ENCODE measurements at regions not wholly inside any gene's neighbourhood (a gene's known extent, or its start where the extent isn't known, plus 50 kb on each side); places are given as distances from the start of the nearest gene placed in this dataset.

DNA sequence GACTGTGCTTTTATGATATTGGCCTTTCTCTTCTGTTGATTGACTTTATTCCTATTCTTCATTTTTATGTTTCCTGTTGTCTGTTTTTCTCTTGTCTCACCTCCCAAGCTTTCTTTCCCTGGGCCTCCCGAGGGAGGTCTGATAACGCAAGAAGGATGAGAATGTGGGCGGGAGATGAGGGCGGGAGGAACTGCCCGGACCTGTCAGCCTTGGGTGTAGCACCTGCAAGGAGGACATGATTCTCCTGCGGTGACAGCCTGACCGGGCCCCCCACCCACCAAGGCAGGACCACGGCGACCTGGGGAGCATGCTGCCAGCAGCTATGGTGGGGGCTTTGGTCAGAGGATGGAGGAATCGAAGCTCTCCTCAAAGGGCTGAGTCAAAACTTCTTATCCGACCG lies 86.9 kb downstream of the PLEKHG1 start:
- Mint-ChIP-seq H3K4me1 (ENCODE audit: low read depth) (no peaks in the 10 kb centered on the region), H3K27me3 (no peaks in the 10 kb centered on the region), H3K4me3 (no peak overlapping the region), H3K36me3 (ENCODE audit: low read depth) (no peaks in the 10 kb centered on the region), H3K9me3 (no peaks in the 10 kb centered on the region), H3K27ac (no peak overlapping the region)
- Histone ChIP-seq H3K9me3 (ENCODE audit: control insufficient read depth in 1 of 2, insufficient read depth in 1 of 2, low read length in 2 of 2) (no peaks in the 10 kb centered on the region), H3K27me3 (ENCODE audit: control insufficient read depth in 1 of 2, insufficient read depth in 2 of 2, low read length in 2 of 2) (no peaks in the 10 kb centered on the region), H3K27ac (ENCODE audit: low read depth in 1 of 2, low read length in 2 of 2) (no peak overlapping the region), H3K4me3 (ENCODE audit: low read length) (no peak overlapping the region), H3K4me1 (ENCODE audit: insufficient read depth, low read length) (no peaks in the 10 kb centered on the region), H3K36me3 (ENCODE audit: insufficient read depth, low read length) (no peaks in the 10 kb centered on the region)
- intact Hi-C loops (cut with DNase I, micrococcal nuclease) = loop anchor here in 1 of 2 experiments (10.0 kb wide), 1 partner anchor 128 kb away; no protein-coding TSS in a partner anchor
- no peak for ATAC-seq (ENCODE audit: poor library complexity)
- no peak for DNase-seq
- CTCF ChIA-PET = interaction anchor here (1.1 to 1.5 kb wide), 3 partner anchors 8 to 43 kb away, joined by 3 to 6 read pairs (median 4); no protein-coding TSS in a partner anchor
- POLR2A ChIA-PET = no interaction called here
- TF ChIP-seq, protein P1, sequence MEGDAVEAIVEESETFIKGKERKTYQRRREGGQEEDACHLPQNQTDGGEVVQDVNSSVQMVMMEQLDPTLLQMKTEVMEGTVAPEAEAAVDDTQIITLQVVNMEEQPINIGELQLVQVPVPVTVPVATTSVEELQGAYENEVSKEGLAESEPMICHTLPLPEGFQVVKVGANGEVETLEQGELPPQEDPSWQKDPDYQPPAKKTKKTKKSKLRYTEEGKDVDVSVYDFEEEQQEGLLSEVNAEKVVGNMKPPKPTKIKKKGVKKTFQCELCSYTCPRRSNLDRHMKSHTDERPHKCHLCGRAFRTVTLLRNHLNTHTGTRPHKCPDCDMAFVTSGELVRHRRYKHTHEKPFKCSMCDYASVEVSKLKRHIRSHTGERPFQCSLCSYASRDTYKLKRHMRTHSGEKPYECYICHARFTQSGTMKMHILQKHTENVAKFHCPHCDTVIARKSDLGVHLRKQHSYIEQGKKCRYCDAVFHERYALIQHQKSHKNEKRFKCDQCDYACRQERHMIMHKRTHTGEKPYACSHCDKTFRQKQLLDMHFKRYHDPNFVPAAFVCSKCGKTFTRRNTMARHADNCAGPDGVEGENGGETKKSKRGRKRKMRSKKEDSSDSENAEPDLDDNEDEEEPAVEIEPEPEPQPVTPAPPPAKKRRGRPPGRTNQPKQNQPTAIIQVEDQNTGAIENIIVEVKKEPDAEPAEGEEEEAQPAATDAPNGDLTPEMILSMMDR (IDR thresholded peaks at IDR 0.05) = no peak

DNA sequence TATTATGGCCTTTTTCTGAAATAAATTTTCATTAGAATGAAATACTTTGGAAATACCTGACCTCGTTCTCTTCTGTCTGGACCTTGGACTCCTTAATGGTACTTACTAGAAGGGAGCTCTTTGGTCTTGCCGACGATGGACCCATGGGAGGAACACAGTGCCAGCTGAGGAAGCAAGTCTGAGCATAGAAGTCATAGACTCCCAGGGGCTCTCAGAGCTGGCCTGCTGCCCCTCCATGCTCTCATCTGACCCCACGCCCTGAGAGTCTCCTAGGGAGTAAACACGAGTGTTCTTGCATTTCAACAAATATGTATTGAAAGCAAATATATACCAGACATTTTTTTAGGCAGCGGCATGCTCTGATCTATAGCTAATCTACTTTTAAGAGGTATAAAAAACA lies 87.8 kb downstream of the PLEKHG1 start:
- Mint-ChIP-seq H3K36me3 (ENCODE audit: low read depth) (no peaks in the 10 kb centered on the region), H3K4me3 (no peak overlapping the region), H3K27ac (no peak overlapping the region), H3K27me3 (no peaks in the 10 kb centered on the region), H3K4me1 (ENCODE audit: low read depth) (no peaks in the 10 kb centered on the region), H3K9me3 (no peaks in the 10 kb centered on the region)
- DNase-seq (no peak), ATAC-seq (ENCODE audit: poor library complexity) (no peak)
- Histone ChIP-seq H3K36me3 (ENCODE audit: insufficient read depth, low read length) (no peaks in the 10 kb centered on the region), H3K9me3 (ENCODE audit: control insufficient read depth in 1 of 2, insufficient read depth in 1 of 2, low read length in 2 of 2) (no peaks in the 10 kb centered on the region), H3K4me1 (ENCODE audit: insufficient read depth, low read length) (no peaks in the 10 kb centered on the region), H3K4me3 (ENCODE audit: low read length) (no peak overlapping the region), H3K27me3 (ENCODE audit: control insufficient read depth in 1 of 2, insufficient read depth in 2 of 2, low read length in 2 of 2) (no peaks in the 10 kb centered on the region), H3K27ac (ENCODE audit: low read depth in 1 of 2, low read length in 2 of 2) (no peak overlapping the region)
- intact Hi-C loops (cut with DNase I, micrococcal nuclease) = loop anchor here in 1 of 2 experiments (10.0 kb wide), 1 partner anchor 127 kb away; no protein-coding TSS in a partner anchor
- ChIA-PET CTCF (interaction anchor here (1.5 kb wide), 1 partner anchor 37 kb away, joined by 3 read pairs; no protein-coding TSS in a partner anchor), POLR2A (no interaction called here)
- TF ChIP-seq, protein P1 (IDR thresholded peaks at IDR 0.05) = no peak

DNA sequence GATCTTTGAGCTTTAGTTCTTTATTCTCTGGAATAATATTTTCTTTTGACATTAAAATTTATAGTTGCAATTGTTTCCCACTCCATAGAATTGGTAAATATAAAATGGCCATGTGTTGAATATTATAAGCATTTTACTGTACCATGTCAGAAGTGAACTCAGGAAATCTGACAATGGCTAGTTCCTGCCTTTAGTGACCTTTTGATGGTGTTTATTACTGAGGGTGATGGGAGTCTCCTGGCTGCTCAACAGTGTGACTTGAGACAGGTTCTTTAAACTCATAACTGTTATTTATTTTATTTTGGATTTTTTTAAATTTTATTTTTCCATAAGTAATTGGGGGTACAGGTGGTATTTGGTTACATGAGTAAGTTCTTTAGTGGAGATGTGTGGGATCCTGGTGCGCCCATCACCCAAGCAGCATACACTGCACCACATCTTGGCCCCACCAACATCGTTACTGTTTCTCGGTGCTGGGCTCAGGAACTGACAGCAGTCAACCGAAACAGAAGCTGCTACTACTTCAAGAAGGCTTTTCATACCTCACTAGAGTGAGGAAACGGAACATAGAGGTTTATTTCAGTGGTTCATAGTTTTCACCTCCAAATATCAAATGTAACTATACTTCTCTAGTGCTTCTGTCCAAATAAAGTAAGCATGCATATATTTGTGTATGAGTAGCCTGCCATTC lies 90.4 kb downstream of the PLEKHG1 start:
- H3K4me3 Mint-ChIP-seq = no peak overlapping the region
- no peaks in the 10 kb centered on the region for H3K27me3 Mint-ChIP-seq
- TF ChIP-seq, protein P1 (IDR thresholded peaks at IDR 0.05) = no peak
- H3K4me3 ChIP-seq (ENCODE audit: low read length) = no peak overlapping the region
- no peaks in the 10 kb centered on the region for H3K36me3 Mint-ChIP-seq (ENCODE audit: low read depth)
- H3K27me3 ChIP-seq (ENCODE audit: control insufficient read depth in 1 of 2, insufficient read depth in 2 of 2, low read length in 2 of 2) = no peaks in the 10 kb centered on the region
- DNase-seq (no peak), ATAC-seq (ENCODE audit: poor library complexity) (no peak)
- H3K4me1 ChIP-seq (ENCODE audit: insufficient read depth, low read length) = no peaks in the 10 kb centered on the region
- CTCF ChIA-PET = no interaction called here
- no peaks in the 10 kb centered on the region for H3K9me3 ChIP-seq (ENCODE audit: control insufficient read depth in 1 of 2, insufficient read depth in 1 of 2, low read length in 2 of 2)
- H3K9me3 Mint-ChIP-seq = no peaks in the 10 kb centered on the region
- H3K27ac Mint-ChIP-seq = no peak overlapping the region
- intact Hi-C loops (cut with DNase I, micrococcal nuclease) = loop anchor here in 1 of 2 experiments (10.0 kb wide), 1 partner anchor 125 kb away; no protein-coding TSS in a partner anchor
- H3K4me1 Mint-ChIP-seq (ENCODE audit: low read depth) = no peaks in the 10 kb centered on the region
- POLR2A ChIA-PET = no interaction called here
- no peaks in the 10 kb centered on the region for H3K36me3 ChIP-seq (ENCODE audit: insufficient read depth, low read length)
- H3K27ac ChIP-seq (ENCODE audit: low read depth in 1 of 2, low read length in 2 of 2) = no peak overlapping the region
